OCI-LY3 (cell line): ENCODE measurements at regions not wholly inside any gene's neighbourhood (a gene's known extent, or its start where the extent isn't known, plus 50 kb on each side); places are given as distances from the start of the nearest gene placed in this dataset.

Experiments used
- CTCF ChIP-seq: fragments of 200-600, 300-600 bp; sonication (generic); IDR thresholded peaks from 2 replicates; pipeline ENCODE4 v1.5.1; 2014; ENCODE audit warnings: antibody characterized with exemption, low read length, low read depth
- EZH2phosphoT487 ChIP-seq: fragments of 200-600 bp; shearing (Covaris generic); IDR thresholded peaks from 2 replicates; pipeline ENCODE4 v1.6.1; 2018; ENCODE audit warnings: antibody characterized with exemption, mixed run types, low read depth

GRCh38 chr13:100962585-100962984, 288.0 kb upstream of the TMTC4 start:
- TF ChIP-seq CTCF: no peak
- no peak for TF ChIP-seq EZH2phosphoT487
